ENCODE measurements at regions not wholly inside any gene's neighbourhood (a gene's known extent, or its start where the extent isn't known, plus 50 kb on each side); places are given as distances from the start of the nearest gene placed in this dataset.

DNA sequence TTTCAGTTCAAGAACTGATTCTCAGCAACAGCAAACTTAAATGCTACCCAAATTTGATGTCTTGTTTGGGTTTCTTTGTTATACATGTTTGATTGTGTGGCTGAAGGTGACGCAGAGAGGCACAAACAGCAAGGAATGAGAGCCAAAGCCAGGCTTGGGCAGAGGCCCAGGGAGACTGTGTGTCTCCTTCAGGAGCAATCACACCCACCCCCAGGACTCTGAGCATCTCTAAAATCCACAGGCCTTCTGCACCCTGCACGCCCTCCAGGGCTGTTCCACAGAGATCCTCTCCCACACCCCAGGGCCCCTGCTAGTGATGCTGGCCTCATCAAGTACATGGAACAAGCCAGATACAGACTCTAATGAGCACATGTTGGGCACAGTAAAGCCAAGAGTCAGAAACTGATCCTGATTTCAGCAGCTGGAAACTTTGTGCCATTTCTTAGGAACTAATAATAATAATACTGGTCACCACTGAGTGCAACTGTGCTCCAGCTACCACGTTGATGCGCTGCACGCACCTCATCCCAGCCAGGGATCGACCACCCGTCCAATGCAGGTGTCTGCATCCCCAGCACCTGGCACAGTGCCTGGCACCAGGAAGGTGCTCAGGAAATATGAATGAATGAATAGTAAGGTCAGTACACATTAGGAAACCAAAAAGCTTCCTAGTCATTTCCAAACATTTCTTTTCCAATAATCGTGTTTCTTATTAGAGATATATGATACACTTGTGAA lies 54.6 kb upstream of the TCF7 start:
- TF ChIP-seq ZNF416 (tag by site-specific recombination; IDR thresholded peaks at IDR 0.05): no peak
- TF ChIP-seq ZNF121 (tag by site-specific recombination; IDR thresholded peaks at IDR 0.05): no peak
- TF ChIP-seq PATZ1 (tag by site-specific recombination; IDR thresholded peaks at IDR 0.05): no peak
- TF ChIP-seq REPIN1 (tag by site-specific recombination; IDR thresholded peaks at IDR 0.05; ENCODE audit: low read depth): no peak
- TF ChIP-seq, protein P1, sequence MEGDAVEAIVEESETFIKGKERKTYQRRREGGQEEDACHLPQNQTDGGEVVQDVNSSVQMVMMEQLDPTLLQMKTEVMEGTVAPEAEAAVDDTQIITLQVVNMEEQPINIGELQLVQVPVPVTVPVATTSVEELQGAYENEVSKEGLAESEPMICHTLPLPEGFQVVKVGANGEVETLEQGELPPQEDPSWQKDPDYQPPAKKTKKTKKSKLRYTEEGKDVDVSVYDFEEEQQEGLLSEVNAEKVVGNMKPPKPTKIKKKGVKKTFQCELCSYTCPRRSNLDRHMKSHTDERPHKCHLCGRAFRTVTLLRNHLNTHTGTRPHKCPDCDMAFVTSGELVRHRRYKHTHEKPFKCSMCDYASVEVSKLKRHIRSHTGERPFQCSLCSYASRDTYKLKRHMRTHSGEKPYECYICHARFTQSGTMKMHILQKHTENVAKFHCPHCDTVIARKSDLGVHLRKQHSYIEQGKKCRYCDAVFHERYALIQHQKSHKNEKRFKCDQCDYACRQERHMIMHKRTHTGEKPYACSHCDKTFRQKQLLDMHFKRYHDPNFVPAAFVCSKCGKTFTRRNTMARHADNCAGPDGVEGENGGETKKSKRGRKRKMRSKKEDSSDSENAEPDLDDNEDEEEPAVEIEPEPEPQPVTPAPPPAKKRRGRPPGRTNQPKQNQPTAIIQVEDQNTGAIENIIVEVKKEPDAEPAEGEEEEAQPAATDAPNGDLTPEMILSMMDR (tag by site-specific recombination; IDR thresholded peaks at IDR 0.05): no peak
- TF ChIP-seq, protein P2, sequence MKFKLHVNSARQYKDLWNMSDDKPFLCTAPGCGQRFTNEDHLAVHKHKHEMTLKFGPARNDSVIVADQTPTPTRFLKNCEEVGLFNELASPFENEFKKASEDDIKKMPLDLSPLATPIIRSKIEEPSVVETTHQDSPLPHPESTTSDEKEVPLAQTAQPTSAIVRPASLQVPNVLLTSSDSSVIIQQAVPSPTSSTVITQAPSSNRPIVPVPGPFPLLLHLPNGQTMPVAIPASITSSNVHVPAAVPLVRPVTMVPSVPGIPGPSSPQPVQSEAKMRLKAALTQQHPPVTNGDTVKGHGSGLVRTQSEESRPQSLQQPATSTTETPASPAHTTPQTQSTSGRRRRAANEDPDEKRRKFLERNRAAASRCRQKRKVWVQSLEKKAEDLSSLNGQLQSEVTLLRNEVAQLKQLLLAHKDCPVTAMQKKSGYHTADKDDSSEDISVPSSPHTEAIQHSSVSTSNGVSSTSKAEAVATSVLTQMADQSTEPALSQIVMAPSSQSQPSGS (tag by site-specific recombination; IDR thresholded peaks at IDR 0.05; ENCODE audit: low read depth): no peak
- no peak for TF ChIP-seq ZBTB20 (tag by site-specific recombination; IDR thresholded peaks at IDR 0.05)
- no peak for TF ChIP-seq ZNF785 (tag by site-specific recombination; IDR thresholded peaks at IDR 0.05)

Measured in HEK293 (cell line).